RWPE2 (cell line): ENCODE measurements at regions not wholly inside any gene's neighbourhood (a gene's known extent, or its start where the extent isn't known, plus 50 kb on each side); places are given as distances from the start of the nearest gene placed in this dataset.

ENCODE experiments used
- ATAC-seq: fragments of 200-7000 bp; cut with Tn5 transposase; 3 replicates; pipeline ENCODE4 v1.9.1; 2021; ENCODE audit warnings: low read depth
- DNase-seq: peaks from one replicate; pipeline ENCODE4 v3.0.0-alpha.2; 2020; ENCODE audit warnings: low spot score
- H3K27ac ChIP-seq: fragments of 450-650 bp; 2 replicates; pipeline ENCODE4 v1.5.1; 2017; ENCODE audit warnings: mild to moderate bottlenecking; ENCODE audit not compliant: poor library complexity, severe bottlenecking
- H3K27me3 ChIP-seq: fragments of 250-450 bp; sonication (Bioruptor Pico); 2 replicates; pipeline ENCODE4 v1.5.1; 2021; ENCODE audit warnings: mild to moderate bottlenecking, moderate library complexity; ENCODE audit not compliant: insufficient read depth, poor library complexity, severe bottlenecking
- H3K36me3 ChIP-seq: fragments of 250-450 bp; sonication (Bioruptor Pico); 2 replicates; pipeline ENCODE4 v1.5.1; 2020; ENCODE audit warnings: low read depth, mild to moderate bottlenecking, moderate library complexity
- H3K4me1 ChIP-seq: fragments of 250-450 bp; sonication (Bioruptor Pico); 2 replicates; pipeline ENCODE4 v1.5.1; 2021; ENCODE audit warnings: mild to moderate bottlenecking, moderate library complexity; ENCODE audit not compliant: insufficient read depth, poor library complexity, severe bottlenecking
- H3K4me3 ChIP-seq: fragments of 250-450 bp; sonication (Bioruptor Pico); 2 replicates; pipeline ENCODE4 v1.5.1; 2021; ENCODE audit warnings: mild to moderate bottlenecking, moderate library complexity; ENCODE audit not compliant: severe bottlenecking
- H3K9me3 ChIP-seq: fragments of 250-450 bp; sonication (Bioruptor Pico); 2 replicates; pipeline ENCODE4 v1.5.1; 2021; ENCODE audit warnings: mild to moderate bottlenecking, moderate library complexity; ENCODE audit not compliant: severe bottlenecking
- CTCF ChIP-seq: fragments of 450-650 bp; IDR thresholded peaks from one replicate; pipeline ENCODE4 v1.5.1; 2017; ENCODE audit warnings: mild to moderate bottlenecking, moderate library complexity; ENCODE audit not compliant: poor library complexity, severe bottlenecking

GRCh38 chr16:64657316-64658011, 464.4 kb downstream of the CDH11 start:
- no peaks in the 10 kb centered on the region for H3K36me3 ChIP-seq
- no peak overlapping the region for H3K27ac ChIP-seq
- no peak overlapping the region for H3K4me3 ChIP-seq
- DNase-seq (no peak), ATAC-seq (peak; percentile 19; the same call in 1 of the 3 replicates)
- TF ChIP-seq CTCF = no peak
- no peaks in the 10 kb centered on the region for H3K4me1 ChIP-seq
- H3K9me3 ChIP-seq = no peaks in the 10 kb centered on the region
- H3K27me3 ChIP-seq = no peaks in the 10 kb centered on the region

- no peaks in the 10 kb centered on the region for H3K27me3 ChIP-seq
- H3K9me3 ChIP-seq = no peaks in the 10 kb centered on the region
- DNase-seq = no peak
- H3K4me1 ChIP-seq = no peaks in the 10 kb centered on the region
- no peak for TF ChIP-seq CTCF
- no peak overlapping the region for H3K27ac ChIP-seq
- H3K36me3 ChIP-seq = no peaks in the 10 kb centered on the region
- ATAC-seq = no peak
- no peak overlapping the region for H3K4me3 ChIP-seq
Observed at GRCh38 chr16:64656471-64656870, 465.4 kb downstream of the CDH11 start.

- H3K27me3 ChIP-seq = no peaks in the 10 kb centered on the region
- H3K4me3 ChIP-seq = no peak overlapping the region
- TF ChIP-seq CTCF = no peak
- ATAC-seq (no peak), DNase-seq (no peak)
- H3K4me1 ChIP-seq = no peaks in the 10 kb centered on the region
- no peak overlapping the region for H3K27ac ChIP-seq
- H3K9me3 ChIP-seq = no peaks in the 10 kb centered on the region
- no peaks in the 10 kb centered on the region for H3K36me3 ChIP-seq
Observed at GRCh38 chr16:64654178-64654577, 467.7 kb downstream of the CDH11 start.

- Histone ChIP-seq H3K27ac (no peak overlapping the region), H3K9me3 (no peaks in the 10 kb centered on the region), H3K4me1 (no peaks in the 10 kb centered on the region), H3K36me3 (no peaks in the 10 kb centered on the region), H3K27me3 (peaks cover 20% of the 10 kb centered on the region), H3K4me3 (no peak overlapping the region)
- no peak for DNase-seq
- no peak for ATAC-seq
- no peak for TF ChIP-seq CTCF
Observed at GRCh38 chr16:64648282-64648681, 473.6 kb downstream of the CDH11 start.

GRCh38 chr16:64641343-64641742, 480.5 kb downstream of the CDH11 start:
- no peak for TF ChIP-seq CTCF
- Histone ChIP-seq H3K4me3 (no peak overlapping the region), H3K4me1 (no peaks in the 10 kb centered on the region), H3K27me3 (peaks cover 28% of the 10 kb centered on the region), H3K36me3 (no peaks in the 10 kb centered on the region), H3K27ac (no peak overlapping the region), H3K9me3 (no peaks in the 10 kb centered on the region)
- ATAC-seq (no peak), DNase-seq (no peak)
